HG02759 (cell line): ENCODE measurements at regions not wholly inside any gene's neighbourhood (a gene's known extent, or its start where the extent isn't known, plus 50 kb on each side); places are given as distances from the start of the nearest gene placed in this dataset.

Source experiments
- ATAC-seq: cut with Tn5 transposase; IDR thresholded peaks from one replicate; pipeline ENCODE4 v1.9.1; 2021; ENCODE audit warnings: mild to moderate bottlenecking, moderate library complexity; ENCODE audit not compliant: unreplicated experiment

- no peak for ATAC-seq
These were observed 389.8 kb upstream of the LRRC4C start for GRCh38 chr11:41849250-41849649.

- no peak for ATAC-seq
These were observed 392.3 kb upstream of the LRRC4C start for GRCh38 chr11:41851743-41852142.

GRCh38 chr11:41861838-41862237, 402.4 kb upstream of the LRRC4C start:
- no peak for ATAC-seq

GRCh38 chr11:41866525-41866924, 407.1 kb upstream of the LRRC4C start:
- ATAC-seq: no peak

- ATAC-seq: no peak
These were observed 409.2 kb upstream of the LRRC4C start for GRCh38 chr11:41868606-41869005.

GRCh38 chr11:41872426-41872825, 413.0 kb upstream of the LRRC4C start:
- no peak for ATAC-seq

GRCh38 chr11:41872870-41873269, 413.4 kb upstream of the LRRC4C start:
- no peak for ATAC-seq

GRCh38 chr11:41878095-41878494, 418.6 kb upstream of the LRRC4C start:
- ATAC-seq: no peak

GRCh38 chr11:41879214-41879613, 419.8 kb upstream of the LRRC4C start:
- ATAC-seq: no peak

- ATAC-seq: no peak
These were observed 435.6 kb upstream of the LRRC4C start for GRCh38 chr11:41895081-41895480.

GRCh38 chr11:41897991-41898390, 438.5 kb upstream of the LRRC4C start:
- no peak for ATAC-seq

- no peak for ATAC-seq
These were observed 458.4 kb upstream of the LRRC4C start for GRCh38 chr11:41917900-41918299.

GRCh38 chr11:41920374-41920773, 460.9 kb upstream of the LRRC4C start:
- no peak for ATAC-seq

- ATAC-seq: no peak
These were observed 462.4 kb upstream of the LRRC4C start for GRCh38 chr11:41921746-41922390.

GRCh38 chr11:41926339-41926738, 466.9 kb upstream of the LRRC4C start:
- no peak for ATAC-seq

GRCh38 chr11:41935241-41935640, 475.8 kb upstream of the LRRC4C start:
- no peak for ATAC-seq

GRCh38 chr11:41935795-41936194, 476.3 kb upstream of the LRRC4C start:
- ATAC-seq: no peak

- ATAC-seq: no peak
These were observed 484.2 kb upstream of the LRRC4C start for GRCh38 chr11:41943656-41944055.

GRCh38 chr11:41947392-41947791, 487.9 kb upstream of the LRRC4C start:
- ATAC-seq: no peak

- ATAC-seq: no peak
These were observed 491.2 kb upstream of the LRRC4C start for GRCh38 chr11:41950470-41951143.

- no peak for ATAC-seq
These were observed 494.6 kb upstream of the LRRC4C start for GRCh38 chr11:41954034-41954433.

GRCh38 chr11:41955066-41955465, 495.6 kb upstream of the LRRC4C start:
- no peak for ATAC-seq
